Thyroid gland (tissue), 4 donors: ENCODE measurements at regions not wholly inside any gene's neighbourhood (a gene's known extent, or its start where the extent isn't known, plus 50 kb on each side); places are given as distances from the start of the nearest gene placed in this dataset.
A peak's percentile ranks its signal among the peaks of the same experiment; 100 is the strongest.

ENCODE experiments used
- DNase-seq, 2 donors: peaks; one replicate each; pipeline ENCODE4 v3.0.0-alpha.2; 2019
- H3K27ac ChIP-seq, 3 donors: fragments of 200-600 bp; sonication (generic); 1 replicate in 2 of 3; 2 replicates in 1 of 3; pipeline ENCODE4 v1.5.1; 2016 to 2019; ENCODE audit warnings: mild to moderate bottlenecking in 1 of 3, moderate library complexity in 1 of 3
- H3K27me3 ChIP-seq: fragments of 200-600 bp; sonication (generic); one replicate; pipeline ENCODE4 v1.5.1; 2019
- H3K36me3 ChIP-seq, 2 donors: fragments of 200-600 bp; sonication (generic); one replicate each; pipeline ENCODE4 v1.5.1; 2016 to 2019
- H3K4me1 ChIP-seq, 2 donors: fragments of 200-600 bp; sonication (generic); one replicate each; pipeline ENCODE4 v1.5.1; 2017 to 2019
- H3K4me3 ChIP-seq, 3 donors: fragments of 200-600 bp; sonication (generic); replicated peaks in 1 of 3; 1 replicate in 2 of 3; 2 replicates in 1 of 3; pipeline ENCODE4 v1.5.1; 2016; ENCODE audit warnings: mild to moderate bottlenecking in 1 of 3
- H3K9me3 ChIP-seq: fragments of 200-600 bp; sonication (generic); one replicate; pipeline ENCODE4 v1.5.1; 2017
- POLR2A ChIP-seq, 2 donors: fragments of 450-650 bp; IDR thresholded peaks; one replicate each; pipeline ENCODE4 v1.6.1; 2017; ENCODE audit warnings: antibody characterized with exemption in 2 of 2, mild to moderate bottlenecking in 2 of 2, moderate library complexity in 1 of 2
- WGBS, 2 donors: methylation state at CpG; one replicate each; pipeline ENCODE4 v1.1.5; 2017; 5-methylcytosine and 5-hydroxymethylcytosine counted together
- intact Hi-C: fragments of 100-400 bp; cut with DNase I; formaldehyde crosslinking; loops from one replicate; pipeline ENCODE4 v1.15.1; 2023
- TF ChIP-seq, protein P1 (sequence below), 6 experiments: fragments of 200-600 bp in 3 of 6; fragments of 450-650 bp in 3 of 6; sonication (generic) in 3 of 6; IDR thresholded peaks; one replicate each; pipeline ENCODE4 v1.5.1; 2016 to 2019; ENCODE audit warnings: antibody characterized with exemption in 6 of 6, mild to moderate bottlenecking in 2 of 6, inconsistent platforms in 1 of 6, moderate library complexity in 1 of 6

DNA sequence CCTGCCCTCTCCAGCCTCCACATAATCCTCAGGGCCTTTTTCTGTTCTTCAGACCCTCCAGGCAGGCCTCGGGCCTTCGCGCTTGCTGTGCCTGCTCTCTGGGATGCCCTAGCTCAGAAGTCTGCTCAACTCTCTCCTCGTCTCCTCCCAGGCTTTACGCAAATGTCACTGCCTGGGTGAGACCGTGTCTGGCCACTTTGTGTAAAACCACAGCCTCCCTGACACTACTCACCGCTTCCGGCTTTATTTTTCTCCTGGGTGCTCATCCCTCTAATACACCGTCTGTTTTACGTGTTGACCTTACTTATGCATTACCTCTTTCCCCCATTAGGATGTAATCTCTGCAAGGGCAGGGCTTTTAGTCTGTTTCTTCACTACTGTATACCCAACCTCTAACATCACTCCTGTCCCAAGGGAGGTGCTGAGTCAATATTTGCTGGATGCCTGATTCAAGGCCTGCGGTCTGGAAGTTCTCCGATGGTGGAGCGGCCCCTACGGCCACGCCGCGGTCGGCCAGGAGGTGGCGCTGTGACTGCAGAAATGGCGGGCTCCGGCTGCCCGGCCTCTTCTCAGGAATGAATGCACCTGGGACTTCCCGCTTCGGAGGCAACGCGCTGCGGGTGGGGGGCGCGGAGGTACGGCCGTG lies 58.2 kb upstream of the THY1 start:
- H3K4me3 ChIP-seq = no peak overlapping the region
- no peaks in the 10 kb centered on the region for H3K27me3 ChIP-seq
- peaks cover 0 to 10% of the 10 kb centered on the region in 2 donors for H3K4me1 ChIP-seq
- no peaks in the 10 kb centered on the region for H3K36me3 ChIP-seq
- no peak for TF ChIP-seq POLR2A (IDR thresholded peaks at IDR 0.05)
- TF ChIP-seq, protein P1, sequence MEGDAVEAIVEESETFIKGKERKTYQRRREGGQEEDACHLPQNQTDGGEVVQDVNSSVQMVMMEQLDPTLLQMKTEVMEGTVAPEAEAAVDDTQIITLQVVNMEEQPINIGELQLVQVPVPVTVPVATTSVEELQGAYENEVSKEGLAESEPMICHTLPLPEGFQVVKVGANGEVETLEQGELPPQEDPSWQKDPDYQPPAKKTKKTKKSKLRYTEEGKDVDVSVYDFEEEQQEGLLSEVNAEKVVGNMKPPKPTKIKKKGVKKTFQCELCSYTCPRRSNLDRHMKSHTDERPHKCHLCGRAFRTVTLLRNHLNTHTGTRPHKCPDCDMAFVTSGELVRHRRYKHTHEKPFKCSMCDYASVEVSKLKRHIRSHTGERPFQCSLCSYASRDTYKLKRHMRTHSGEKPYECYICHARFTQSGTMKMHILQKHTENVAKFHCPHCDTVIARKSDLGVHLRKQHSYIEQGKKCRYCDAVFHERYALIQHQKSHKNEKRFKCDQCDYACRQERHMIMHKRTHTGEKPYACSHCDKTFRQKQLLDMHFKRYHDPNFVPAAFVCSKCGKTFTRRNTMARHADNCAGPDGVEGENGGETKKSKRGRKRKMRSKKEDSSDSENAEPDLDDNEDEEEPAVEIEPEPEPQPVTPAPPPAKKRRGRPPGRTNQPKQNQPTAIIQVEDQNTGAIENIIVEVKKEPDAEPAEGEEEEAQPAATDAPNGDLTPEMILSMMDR (IDR thresholded peaks at IDR 0.05) = peak; percentile 79 to 97 (median 94)
- WGBS, 2 donors = 38 to 50% methylated on average over 15 to 22 of the region's 31 CpGs
- peak; percentile 74 to 77 for DNase-seq
- intact Hi-C loops = loop anchor here (5.0 to 10.0 kb wide), 3 partner anchors 246 to 624 kb away; partner anchors contain the start of gene NECTIN1
- no peak overlapping the region for H3K27ac ChIP-seq
- no peaks in the 10 kb centered on the region for H3K9me3 ChIP-seq

DNA sequence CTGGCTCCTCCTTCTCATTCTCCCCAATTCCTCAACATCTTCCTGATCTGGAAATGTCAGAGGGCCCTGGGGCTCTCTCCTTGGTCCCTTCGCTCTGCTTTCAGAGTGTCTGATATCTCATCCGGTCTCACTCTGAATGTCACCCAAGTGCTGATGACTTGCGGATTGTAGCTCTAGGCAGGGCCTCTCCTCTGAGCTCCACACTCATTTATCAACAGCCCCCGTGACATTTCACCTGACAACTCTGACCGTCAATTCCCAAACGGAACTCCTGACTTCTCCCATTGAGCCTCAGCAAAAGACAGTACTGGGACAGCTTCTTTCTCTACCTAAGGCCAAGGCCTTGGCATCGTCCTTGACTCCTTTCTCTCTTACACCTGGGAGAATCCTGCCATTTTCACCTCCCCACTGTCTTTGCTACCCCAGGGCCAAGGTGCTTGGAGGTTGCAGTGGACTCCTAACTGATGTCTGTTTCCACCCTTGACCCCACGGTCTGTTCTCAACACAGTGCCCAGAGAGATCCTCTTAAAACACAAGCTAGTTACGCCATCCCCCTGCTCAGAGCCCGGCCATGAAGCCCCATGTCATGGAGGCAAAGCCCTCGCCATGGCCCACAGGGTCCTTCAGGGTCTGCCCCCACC lies 57.5 kb upstream of the THY1 start:
- no peak for DNase-seq
- H3K27me3 ChIP-seq = no peaks in the 10 kb centered on the region
- no peak overlapping the region for H3K27ac ChIP-seq
- peaks cover 0 to 10% of the 10 kb centered on the region in 2 donors for H3K4me1 ChIP-seq
- H3K4me3 ChIP-seq = no peak overlapping the region
- 82 to 93% methylated on average over 11 of the region's 11 CpGs for WGBS, 2 donors
- intact Hi-C loops = loop anchor here (5.0 to 10.0 kb wide), 3 partner anchors 247 to 624 kb away; partner anchors contain the start of gene NECTIN1
- TF ChIP-seq, protein P1 (IDR thresholded peaks at IDR 0.05) = no peak
- TF ChIP-seq POLR2A (IDR thresholded peaks at IDR 0.05) = no peak
- H3K36me3 ChIP-seq = no peaks in the 10 kb centered on the region
- no peaks in the 10 kb centered on the region for H3K9me3 ChIP-seq

DNA sequence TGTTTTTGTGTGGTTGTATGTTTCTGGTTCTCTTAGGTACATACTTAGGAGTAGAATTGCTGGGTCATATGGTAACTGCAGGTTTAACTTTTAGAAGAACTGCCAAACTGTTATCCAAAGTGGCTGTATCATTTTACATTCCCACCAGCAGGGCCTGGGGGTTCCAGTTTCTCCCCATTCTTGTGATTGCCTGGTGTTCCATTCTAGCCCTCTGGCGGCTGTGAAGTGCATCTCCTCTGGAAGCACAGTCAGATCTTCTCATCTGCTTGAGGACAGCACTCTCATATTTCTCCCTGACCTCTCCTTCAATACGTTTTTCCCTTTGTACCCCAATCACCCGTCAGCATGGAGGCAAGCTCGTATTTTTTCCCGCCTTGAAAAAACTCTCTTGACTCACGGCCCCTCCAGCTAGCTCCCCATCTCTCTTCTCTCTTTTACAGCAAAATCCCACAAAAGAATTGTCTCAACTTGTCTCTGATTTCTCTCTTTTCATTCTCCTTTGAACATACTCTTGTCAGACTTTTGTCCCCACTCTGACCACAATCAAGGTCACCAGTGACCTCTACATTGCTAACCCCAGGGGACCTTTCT lies 56.8 kb upstream of the THY1 start:
- WGBS, 2 donors = 59 to 64% methylated on average over 6 of the region's 6 CpGs
- no peak for TF ChIP-seq POLR2A (IDR thresholded peaks at IDR 0.05)
- TF ChIP-seq, protein P1 (IDR thresholded peaks at IDR 0.05) = peak in 1 of 6 experiments; percentile 17
- no peaks in the 10 kb centered on the region for H3K36me3 ChIP-seq
- H3K4me1 ChIP-seq = peaks cover 0 to 10% of the 10 kb centered on the region in 2 donors
- no peak overlapping the region for H3K27ac ChIP-seq
- H3K4me3 ChIP-seq = no peak overlapping the region
- H3K27me3 ChIP-seq = no peaks in the 10 kb centered on the region
- H3K9me3 ChIP-seq = no peaks in the 10 kb centered on the region
- DNase-seq = no peak
- intact Hi-C loops = loop anchor here (5.0 to 10.0 kb wide), 4 partner anchors 127 to 625 kb away; partner anchors contain the start of gene NECTIN1

DNA sequence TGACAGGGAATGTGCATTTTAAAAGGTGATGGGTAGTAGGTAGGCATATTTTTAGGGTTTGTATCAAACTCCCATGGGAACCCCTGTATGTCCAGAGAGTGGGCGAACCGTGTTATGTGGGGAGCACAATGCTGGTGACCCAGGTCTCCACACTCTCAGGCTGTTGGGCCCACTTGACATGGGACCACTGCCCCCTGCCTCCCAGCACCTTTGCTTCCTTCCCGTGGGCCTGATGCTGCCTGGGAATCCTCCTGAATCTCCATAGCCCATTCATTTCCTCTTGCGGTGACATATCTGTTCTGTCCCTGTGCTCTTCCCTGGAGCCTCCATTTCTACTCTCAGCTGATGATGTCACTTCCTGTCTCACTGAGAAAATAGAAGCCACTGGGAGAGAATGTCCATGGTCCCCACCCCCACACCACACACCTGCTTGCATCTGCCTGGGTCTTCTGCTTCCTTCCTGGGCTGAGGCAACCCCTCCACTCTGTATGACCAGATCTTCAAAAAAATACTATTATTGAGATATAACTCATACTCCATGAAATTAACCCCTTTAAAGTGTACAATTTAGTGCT lies 55.8 kb upstream of the THY1 start:
- WGBS, 2 donors = 49 to 78% methylated on average over 4 of the region's 4 CpGs
- DNase-seq = no peak

More for the DNA sequence above, 55.8 kb upstream of the THY1 start:
- no peaks in the 10 kb centered on the region for H3K9me3 ChIP-seq
- H3K27ac ChIP-seq = no peak overlapping the region
- peaks cover 0 to 10% of the 10 kb centered on the region in 2 donors for H3K4me1 ChIP-seq
- no peak overlapping the region for H3K4me3 ChIP-seq
- H3K27me3 ChIP-seq = no peaks in the 10 kb centered on the region
- intact Hi-C loops = loop anchor here (5.0 kb wide), 1 partner anchor 126 kb away; no protein-coding TSS in a partner anchor
- TF ChIP-seq POLR2A (IDR thresholded peaks at IDR 0.05) = no peak
- TF ChIP-seq, protein P1 (IDR thresholded peaks at IDR 0.05) = no peak
- H3K36me3 ChIP-seq = no peaks in the 10 kb centered on the region
